Left renal cortex interstitium (tissue), 4 donors: ENCODE measurements at regions not wholly inside any gene's neighbourhood (a gene's known extent, or its start where the extent isn't known, plus 50 kb on each side); places are given as distances from the start of the nearest gene placed in this dataset.

Experiments used
- DNase-seq, 4 donors: peaks; one replicate each; pipeline ENCODE4 v3.0.0-alpha.2; 2013; ENCODE audit warnings: low read depth in 4 of 4, low spot score in 2 of 4, missing footprints in 1 of 4

GRCh38 chr9:90979138-90979551 is 177.5 kb downstream of the SYK start:
- DNase-seq, result no peak

- DNase-seq, result no peak
Observed at GRCh38 chr9:90979639-90980038, 178.0 kb downstream of the SYK start.

- no peak for DNase-seq
Observed at GRCh38 chr9:90981726-90982125, 180.1 kb downstream of the SYK start.

- DNase-seq, result no peak
Observed at GRCh38 chr9:90983394-90983793, 181.8 kb downstream of the SYK start.

- DNase-seq, result no peak
Observed at GRCh38 chr9:90985631-90986030, 184.0 kb downstream of the SYK start.

- no peak for DNase-seq
Observed at GRCh38 chr9:90986161-90986560, 184.5 kb downstream of the SYK start.

- no peak for DNase-seq
Observed at GRCh38 chr9:90987566-90987965, 185.9 kb downstream of the SYK start.

GRCh38 chr9:90988318-90988717 is 186.7 kb downstream of the SYK start:
- no peak for DNase-seq

- no peak for DNase-seq
Observed at GRCh38 chr9:90991953-90992352, 190.3 kb downstream of the SYK start.

GRCh38 chr9:90995516-90995915 is 193.9 kb downstream of the SYK start:
- DNase-seq, result no peak

- no peak for DNase-seq
Observed at GRCh38 chr9:90996154-90997065, 194.8 kb downstream of the SYK start.

- DNase-seq, result no peak
Observed at GRCh38 chr9:90998573-90998972, 197.0 kb downstream of the SYK start.

GRCh38 chr9:90999425-91000397 is 198.1 kb downstream of the SYK start:
- no peak for DNase-seq

GRCh38 chr9:91001146-91001611 is 199.6 kb downstream of the SYK start:
- no peak for DNase-seq

GRCh38 chr9:91004484-91004883 is 202.9 kb downstream of the SYK start:
- DNase-seq, result no peak

- DNase-seq, result no peak
Observed at GRCh38 chr9:91004992-91005391, 203.4 kb downstream of the SYK start.

- DNase-seq, result no peak
Observed at GRCh38 chr9:91006046-91006445, 204.4 kb downstream of the SYK start.

GRCh38 chr9:91008568-91008967 is 206.9 kb downstream of the SYK start:
- no peak for DNase-seq

GRCh38 chr9:91011891-91012290 is 210.3 kb downstream of the SYK start:
- DNase-seq, result no peak

- DNase-seq, result no peak
Observed at GRCh38 chr9:91012933-91013841, 211.6 kb downstream of the SYK start.
